A549 (cell line): ENCODE measurements at regions not wholly inside any gene's neighbourhood (a gene's known extent, or its start where the extent isn't known, plus 50 kb on each side); places are given as distances from the start of the nearest gene placed in this dataset.

Experiments
- ATAC-seq, 2 experiments: fragments of 200-7000 bp in 1 of 2; fragments of >200 bp in 1 of 2; cut with Nextera tagmentation in 1 of 2; cut with Tn5 transposase in 1 of 2; 3 replicates each; pipeline versions ENCODE4 v1.8.0 to v1.9.1; 2018 to 2020; ENCODE audit warnings: mild to moderate bottlenecking in 1 of 2, moderate library complexity in 1 of 2
- CTCF ChIA-PET: fragments of 300-600 bp; sonication (Branson Sonifier 250); formaldehyde crosslinking; extraction: SDS; loops from one replicate; lab custom pipeline; 2021; ENCODE audit warnings: antibody characterized with exemption, inconsistent platforms; lab: Yijun Ruan, JAX
- POLR2A ChIA-PET: fragments of 350-600 bp; formaldehyde crosslinking; extraction: SDS; loops from one replicate; lab custom pipeline; 2021; ENCODE audit warnings: antibody characterized with exemption, inconsistent platforms; lab: Yijun Ruan, JAX
- DNase-seq, 2 experiments: peaks; one replicate each; pipeline versions ENCODE4 v3.0.0 to v3.0.0-alpha.2; 2011 to 2016; ENCODE audit warnings: low read depth in 1 of 2, low spot score in 1 of 2
- FAIRE-seq: peaks from 2 replicates; lab custom pipeline; 2011; peaks lifted over from hg19 to GRCh38; lab: Jason Lieb, UNC
- H3K27ac ChIP-seq, 2 experiments: fragments of >200 bp; sonication (Bioruptor Twin); formaldehyde crosslinking; 3 replicates each; pipeline ENCODE4 v1.5.1; 2016 to 2017
- H3K4me1 ChIP-seq: fragments of >200 bp; sonication (Bioruptor Twin); formaldehyde crosslinking; 3 replicates; pipeline ENCODE4 v1.6.1; 2016
- H3K4me2 ChIP-seq: fragments of >200 bp; sonication (Bioruptor Twin); formaldehyde crosslinking; 3 replicates; pipeline ENCODE4 v1.6.1; 2016
- H3K4me3 ChIP-seq: fragments of >200 bp; sonication (Bioruptor Twin); formaldehyde crosslinking; 3 replicates; pipeline ENCODE4 v1.5.1; 2016
- H3K9me3 ChIP-seq: fragments of >200 bp; sonication (Bioruptor Twin); formaldehyde crosslinking; 3 replicates; pipeline ENCODE4 v1.6.1; 2016
- CHD2 ChIP-seq: fragments of 150-350 bp; IDR thresholded peaks from 2 replicates; pipeline ENCODE4 v1.6.1; 2014; ENCODE audit warnings: low read length; ENCODE audit not compliant: partially characterized antibody
- CHD4 ChIP-seq: fragments of 200-600 bp; sonication (generic); IDR thresholded peaks from 2 replicates; pipeline ENCODE4 v1.6.1; 2016; ENCODE audit warnings: antibody characterized with exemption, mild to moderate bottlenecking, borderline replicate concordance
- E2F6 ChIP-seq: IDR thresholded peaks from 2 replicates; pipeline ENCODE4 v1.6.1; 2012; ENCODE audit warnings: low read depth, borderline replicate concordance
- EHF ChIP-seq: fragments of 250-450 bp; sonication (Bioruptor Pico); IDR thresholded peaks from 2 replicates; pipeline ENCODE4 v1.5.0; 2020; ENCODE audit warnings: mild to moderate bottlenecking
- ELK1 ChIP-seq: fragments of 150-350 bp; IDR thresholded peaks from 2 replicates; pipeline ENCODE4 v1.6.1; 2014; ENCODE audit warnings: low read depth, mild to moderate bottlenecking, low read length
- EP300 ChIP-seq, 2 experiments: fragments of >200 bp; sonication (Bioruptor Twin); formaldehyde crosslinking; IDR thresholded peaks; 2 replicates in 1 of 2; 3 replicates in 1 of 2; pipeline ENCODE4 v1.6.1; 2016 to 2017
- FOXS1 ChIP-seq: fragments of 250-450 bp; sonication (Bioruptor Pico); IDR thresholded peaks from 2 replicates; pipeline ENCODE4 v1.5.0; 2020; ENCODE audit warnings: mild to moderate bottlenecking, moderate library complexity
- GATA3 ChIP-seq: IDR thresholded peaks from 2 replicates; pipeline ENCODE4 v1.6.1; 2012; ENCODE audit warnings: borderline replicate concordance
- HEYL ChIP-seq: fragments of 250-450 bp; sonication (Bioruptor Pico); IDR thresholded peaks from 2 replicates; pipeline ENCODE4 v1.8.0; 2021; ENCODE audit warnings: mild to moderate bottlenecking, moderate library complexity
- HOXB5 ChIP-seq: fragments of 250-450 bp; sonication (Bioruptor Pico); IDR thresholded peaks from 2 replicates; pipeline ENCODE4 v1.5.0; 2020; ENCODE audit warnings: mild to moderate bottlenecking, moderate library complexity
- KDM1A ChIP-seq: fragments of 200-600 bp; sonication (generic); IDR thresholded peaks from 2 replicates; pipeline ENCODE4 v1.6.1; 2016; ENCODE audit warnings: low read depth, mild to moderate bottlenecking
- MAFK ChIP-seq: fragments of 450-650 bp; IDR thresholded peaks from 2 replicates; pipeline ENCODE4 v1.6.1; 2014; ENCODE audit not compliant: partially characterized antibody
- MAX ChIP-seq: IDR thresholded peaks from 2 replicates; pipeline ENCODE4 v1.6.1; 2012
- MYC ChIP-seq: IDR thresholded peaks from 2 replicates; pipeline ENCODE4 v1.6.1; 2012; ENCODE audit warnings: mild to moderate bottlenecking, inconsistent platforms, low read length, improper control_type of control experiment, borderline replicate concordance
- NFE2L2 ChIP-seq: fragments of 150-350 bp; conservative IDR thresholded peaks from 2 replicates; pipeline ENCODE4 v1.6.1; 2014; ENCODE audit warnings: low read length
- NPAS2 ChIP-seq: fragments of 250-450 bp; sonication (Bioruptor Pico); IDR thresholded peaks from 2 replicates; pipeline ENCODE4 v1.8.0; 2022; ENCODE audit warnings: mild to moderate bottlenecking, moderate library complexity, borderline replicate concordance
- PBX3 ChIP-seq: IDR thresholded peaks from 2 replicates; pipeline ENCODE4 v1.6.1; 2012
- PHF8 ChIP-seq: fragments of 200-600 bp; sonication (generic); IDR thresholded peaks from 2 replicates; pipeline ENCODE4 v1.6.1; 2016; ENCODE audit warnings: low read depth, mild to moderate bottlenecking, antibody characterized with exemption, moderate library complexity, borderline replicate concordance
- POLR2A ChIP-seq: IDR thresholded peaks from 2 replicates; pipeline ENCODE4 v1.6.1; 2012; ENCODE audit warnings: mild to moderate bottlenecking, low read length
- RAD21 ChIP-seq, 2 experiments: fragments of >200 bp in 1 of 2; sonication (Bioruptor Twin) in 1 of 2; formaldehyde crosslinking in 1 of 2; IDR thresholded peaks in 1 of 2; conservative IDR thresholded peaks in 1 of 2; 2 replicates in 1 of 2; 3 replicates in 1 of 2; pipeline ENCODE4 v1.6.1; 2012 to 2018; ENCODE audit warnings: inconsistent platforms in 1 of 2
- RARB ChIP-seq: fragments of 250-450 bp; sonication (Bioruptor Pico); IDR thresholded peaks from 2 replicates; pipeline ENCODE4 v1.8.0; 2021; ENCODE audit warnings: mild to moderate bottlenecking, moderate library complexity
- SREBF2 ChIP-seq: fragments of 450-650 bp; IDR thresholded peaks from 2 replicates; pipeline ENCODE4 v1.6.1; 2014; ENCODE audit warnings: mild to moderate bottlenecking, moderate library complexity
- TFCP2L1 ChIP-seq: fragments of 250-450 bp; sonication (Bioruptor Pico); IDR thresholded peaks from 2 replicates; pipeline ENCODE4 v1.5.0; 2021; ENCODE audit warnings: mild to moderate bottlenecking
- ZNF302 ChIP-seq: fragments of 250-450 bp; sonication (Bioruptor Pico); IDR thresholded peaks from 2 replicates; pipeline ENCODE4 v1.9.0; 2021; ENCODE audit warnings: inconsistent platforms, mild to moderate bottlenecking, moderate library complexity
- WGBS: methylation state at CpG from one replicate; pipeline ENCODE4 v1.1.6; 2017; ENCODE audit errors: missing lambda C conversion rate; 5-methylcytosine and 5-hydroxymethylcytosine counted together
- TF ChIP-seq, protein P1 (sequence below): fragments of 200-600 bp; sonication (generic); IDR thresholded peaks from 2 replicates; pipeline ENCODE4 v1.6.1; 2016; ENCODE audit warnings: antibody characterized with exemption, mild to moderate bottlenecking, moderate library complexity
- TF ChIP-seq, protein P2 (sequence below): fragments of >200 bp; sonication (Bioruptor Twin); formaldehyde crosslinking; IDR thresholded peaks from 3 replicates; pipeline ENCODE4 v1.6.1; 2016

DNA sequence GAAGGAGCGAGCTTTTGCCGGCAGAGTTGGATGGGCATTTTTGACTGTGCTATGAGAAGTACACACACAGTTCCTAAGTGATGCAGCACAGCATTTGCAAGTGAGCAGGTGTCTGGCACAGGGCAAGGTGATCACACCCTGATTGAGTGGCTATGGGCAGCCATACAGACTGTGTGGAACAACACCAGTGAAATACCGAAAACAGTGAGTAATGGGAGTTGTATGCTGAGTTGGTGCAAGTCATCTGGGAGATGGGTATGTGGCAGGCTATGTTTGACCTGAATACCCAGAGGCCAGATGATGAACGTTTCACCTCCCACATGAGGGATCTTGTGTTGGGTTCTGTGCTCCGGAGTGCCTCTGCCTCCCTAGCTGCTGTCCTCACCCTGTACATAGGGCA, 53.5 kb upstream of the TIPARP start:
- peak overlapping the region in 1 of 2 experiments; percentile 44; a peak in 1 of 6 replicates for H3K27ac ChIP-seq
- no peak; a peak in 1 of 6 replicates for ATAC-seq
- 0 out of 3 replicates have a peak, but pooled peaks cover 3% of the 10 kb centered on the region for H3K4me1 ChIP-seq
- no peak for DNase-seq
- H3K4me2 ChIP-seq: no peak overlapping the region
- ChIA-PET POLR2A (no interaction called here), CTCF (no interaction called here)
- H3K4me3 ChIP-seq: no peak overlapping the region
- FAIRE-seq: no peak
- H3K9me3 ChIP-seq: no peaks in the 10 kb centered on the region
- 62% methylated on average over 5 of the region's 5 CpGs for WGBS
- TF ChIP-seq PBX3 (no peak), POLR2A (no peak), RARB (CRISPR knock-in tag) (no peak), CHD4 (no peak), TFCP2L1 (CRISPR knock-in tag) (no peak), HOXB5 (CRISPR knock-in tag) (no peak), GATA3 (no peak), KDM1A (no peak), HEYL (no peak), ZNF302 (no peak), CHD2 (no peak), RAD21 (conservative IDR thresholded peaks at IDR 0.05 in 1 of 2, IDR thresholded peaks at IDR 0.05 in 1 of 2) (no peak), MAX (no peak), E2F6 (no peak), EHF (no peak), PHF8 (no peak)
- TF ChIP-seq, protein P1, sequence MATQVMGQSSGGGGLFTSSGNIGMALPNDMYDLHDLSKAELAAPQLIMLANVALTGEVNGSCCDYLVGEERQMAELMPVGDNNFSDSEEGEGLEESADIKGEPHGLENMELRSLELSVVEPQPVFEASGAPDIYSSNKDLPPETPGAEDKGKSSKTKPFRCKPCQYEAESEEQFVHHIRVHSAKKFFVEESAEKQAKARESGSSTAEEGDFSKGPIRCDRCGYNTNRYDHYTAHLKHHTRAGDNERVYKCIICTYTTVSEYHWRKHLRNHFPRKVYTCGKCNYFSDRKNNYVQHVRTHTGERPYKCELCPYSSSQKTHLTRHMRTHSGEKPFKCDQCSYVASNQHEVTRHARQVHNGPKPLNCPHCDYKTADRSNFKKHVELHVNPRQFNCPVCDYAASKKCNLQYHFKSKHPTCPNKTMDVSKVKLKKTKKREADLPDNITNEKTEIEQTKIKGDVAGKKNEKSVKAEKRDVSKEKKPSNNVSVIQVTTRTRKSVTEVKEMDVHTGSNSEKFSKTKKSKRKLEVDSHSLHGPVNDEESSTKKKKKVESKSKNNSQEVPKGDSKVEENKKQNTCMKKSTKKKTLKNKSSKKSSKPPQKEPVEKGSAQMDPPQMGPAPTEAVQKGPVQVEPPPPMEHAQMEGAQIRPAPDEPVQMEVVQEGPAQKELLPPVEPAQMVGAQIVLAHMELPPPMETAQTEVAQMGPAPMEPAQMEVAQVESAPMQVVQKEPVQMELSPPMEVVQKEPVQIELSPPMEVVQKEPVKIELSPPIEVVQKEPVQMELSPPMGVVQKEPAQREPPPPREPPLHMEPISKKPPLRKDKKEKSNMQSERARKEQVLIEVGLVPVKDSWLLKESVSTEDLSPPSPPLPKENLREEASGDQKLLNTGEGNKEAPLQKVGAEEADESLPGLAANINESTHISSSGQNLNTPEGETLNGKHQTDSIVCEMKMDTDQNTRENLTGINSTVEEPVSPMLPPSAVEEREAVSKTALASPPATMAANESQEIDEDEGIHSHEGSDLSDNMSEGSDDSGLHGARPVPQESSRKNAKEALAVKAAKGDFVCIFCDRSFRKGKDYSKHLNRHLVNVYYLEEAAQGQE: no peak

GRCh38 chr3:156620260-156620659, 54.1 kb upstream of the TIPARP start:
- TF ChIP-seq HOXB5 (CRISPR knock-in tag) (0 out of 2 replicates have a peak, but pooled peaks have one; percentile 34), NFE2L2 (peak; percentile 92), FOXS1 (CRISPR knock-in tag) (no peak), MAFK (peak; percentile 87)
- H3K4me3 ChIP-seq: no peak overlapping the region
- peak overlapping the region; percentile 10 to 44; a peak in 3 of 6 replicates for H3K27ac ChIP-seq
- POLR2A ChIA-PET: no interaction called here
- CTCF ChIA-PET: no interaction called here
- ATAC-seq (no peak), FAIRE-seq (no peak), DNase-seq (peak in 1 of 2 experiments; percentile 30)
- no peak overlapping the region for H3K4me2 ChIP-seq
- H3K9me3 ChIP-seq: no peaks in the 10 kb centered on the region
- 0 out of 3 replicates have a peak, but pooled peaks cover 3% of the 10 kb centered on the region for H3K4me1 ChIP-seq
- WGBS: 47% methylated on average over 2 of the region's 2 CpGs

- no peak overlapping the region for H3K27ac ChIP-seq
- H3K4me2 ChIP-seq: no peak overlapping the region
- no peak for DNase-seq
- no peaks in the 10 kb centered on the region for H3K9me3 ChIP-seq
- POLR2A ChIA-PET: no interaction called here
- no peak overlapping the region for H3K4me3 ChIP-seq
- CTCF ChIA-PET: no interaction called here
- 59% methylated on average over 2 of the region's 2 CpGs for WGBS
- no peak for FAIRE-seq
- H3K4me1 ChIP-seq: 0 out of 3 replicates have a peak, but pooled peaks cover 3% of the 10 kb centered on the region
- TF ChIP-seq SREBF2 (no peak), MYC (no peak), NPAS2 (no peak), HEYL (no peak), EP300 (IDR thresholded peaks at IDR 0.05) (no peak), PHF8 (no peak), ELK1 (no peak), CHD4 (no peak)
- TF ChIP-seq, protein P2, sequence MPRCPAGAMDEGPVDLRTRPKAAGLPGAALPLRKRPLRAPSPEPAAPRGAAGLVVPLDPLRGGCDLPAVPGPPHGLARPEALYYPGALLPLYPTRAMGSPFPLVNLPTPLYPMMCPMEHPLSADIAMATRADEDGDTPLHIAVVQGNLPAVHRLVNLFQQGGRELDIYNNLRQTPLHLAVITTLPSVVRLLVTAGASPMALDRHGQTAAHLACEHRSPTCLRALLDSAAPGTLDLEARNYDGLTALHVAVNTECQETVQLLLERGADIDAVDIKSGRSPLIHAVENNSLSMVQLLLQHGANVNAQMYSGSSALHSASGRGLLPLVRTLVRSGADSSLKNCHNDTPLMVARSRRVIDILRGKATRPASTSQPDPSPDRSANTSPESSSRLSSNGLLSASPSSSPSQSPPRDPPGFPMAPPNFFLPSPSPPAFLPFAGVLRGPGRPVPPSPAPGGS: no peak
- TF ChIP-seq, all 56 proteins: peak for 0
- no peak for ATAC-seq
Measured at GRCh38 chr3:156619376-156619775, 55.0 kb upstream of the TIPARP start.
